Vagina (tissue), 2 donors: ENCODE measurements at regions not wholly inside any gene's neighbourhood (a gene's known extent, or its start where the extent isn't known, plus 50 kb on each side); places are given as distances from the start of the nearest gene placed in this dataset.

Experiments
- DNase-seq, 2 donors: peaks; one replicate each; pipeline ENCODE4 v3.0.0-alpha.2; 2017; ENCODE audit errors: extremely low spot score in 2 of 2
- H3K27ac ChIP-seq: fragments of 200-600 bp; sonication (generic); one replicate; pipeline ENCODE4 v1.5.1; 2019
- H3K27me3 ChIP-seq: fragments of 200-600 bp; sonication (generic); one replicate; pipeline ENCODE4 v1.5.1; 2019
- H3K36me3 ChIP-seq, 2 donors: fragments of 200-600 bp; sonication (generic); one replicate each; pipeline ENCODE4 v1.5.1; 2017 to 2019
- H3K4me1 ChIP-seq: fragments of 200-600 bp; sonication (generic); one replicate; pipeline ENCODE4 v1.5.1; 2019
- H3K4me3 ChIP-seq, 2 donors: fragments of 200-600 bp; sonication (generic); 1 replicate in 1 of 2; 2 replicates in 1 of 2; pipeline ENCODE4 v1.5.1; 2016 to 2019
- H3K9me3 ChIP-seq: fragments of 200-600 bp; sonication (generic); one replicate; pipeline ENCODE4 v1.5.1; 2019
- POLR2A ChIP-seq, 2 donors: fragments of 450-650 bp; IDR thresholded peaks; one replicate each; pipeline ENCODE4 v1.6.1; 2017; ENCODE audit warnings: antibody characterized with exemption in 2 of 2, mild to moderate bottlenecking in 2 of 2, moderate library complexity in 2 of 2
- POLR2AphosphoS5 ChIP-seq, 2 donors: sonication (generic); formaldehyde crosslinking; IDR thresholded peaks; one replicate each; pipeline ENCODE4 v1.9.0; 2017; ENCODE audit warnings: antibody characterized with exemption in 2 of 2, mild to moderate bottlenecking in 2 of 2, low read depth in 1 of 2; ENCODE audit not compliant: insufficient read depth in 1 of 2
- intact Hi-C: fragments of 100-400 bp; cut with DNase I; formaldehyde crosslinking; loops from one replicate; pipeline ENCODE4 v1.15.1; 2023
- TF ChIP-seq, protein P1 (sequence below), 3 experiments: fragments of 450-650 bp in 2 of 3; fragments of 200-600 bp in 1 of 3; sonication (generic) in 1 of 3; IDR thresholded peaks; one replicate each; pipeline ENCODE4 v1.5.1; 2017 to 2019; ENCODE audit warnings: antibody characterized with exemption in 3 of 3, mild to moderate bottlenecking in 2 of 3, moderate library complexity in 2 of 3

GRCh38 chr10:130764651-130765050, 546.9 kb downstream of the TCERG1L start:
- Histone ChIP-seq H3K4me3 (no peak overlapping the region), H3K4me1 (no peaks in the 10 kb centered on the region), H3K27ac (no peak overlapping the region), H3K36me3 (no peaks in the 10 kb centered on the region), H3K27me3 (no peaks in the 10 kb centered on the region), H3K9me3 (no peaks in the 10 kb centered on the region)
- no peak for DNase-seq
- intact Hi-C loops, result no loop called here
- TF ChIP-seq POLR2A (IDR thresholded peaks at IDR 0.05) (no peak), POLR2AphosphoS5 (IDR thresholded peaks at IDR 0.05; ENCODE audit: insufficient read depth in 1 of 2, low read depth in 1 of 2) (no peak)
- TF ChIP-seq, protein P1, sequence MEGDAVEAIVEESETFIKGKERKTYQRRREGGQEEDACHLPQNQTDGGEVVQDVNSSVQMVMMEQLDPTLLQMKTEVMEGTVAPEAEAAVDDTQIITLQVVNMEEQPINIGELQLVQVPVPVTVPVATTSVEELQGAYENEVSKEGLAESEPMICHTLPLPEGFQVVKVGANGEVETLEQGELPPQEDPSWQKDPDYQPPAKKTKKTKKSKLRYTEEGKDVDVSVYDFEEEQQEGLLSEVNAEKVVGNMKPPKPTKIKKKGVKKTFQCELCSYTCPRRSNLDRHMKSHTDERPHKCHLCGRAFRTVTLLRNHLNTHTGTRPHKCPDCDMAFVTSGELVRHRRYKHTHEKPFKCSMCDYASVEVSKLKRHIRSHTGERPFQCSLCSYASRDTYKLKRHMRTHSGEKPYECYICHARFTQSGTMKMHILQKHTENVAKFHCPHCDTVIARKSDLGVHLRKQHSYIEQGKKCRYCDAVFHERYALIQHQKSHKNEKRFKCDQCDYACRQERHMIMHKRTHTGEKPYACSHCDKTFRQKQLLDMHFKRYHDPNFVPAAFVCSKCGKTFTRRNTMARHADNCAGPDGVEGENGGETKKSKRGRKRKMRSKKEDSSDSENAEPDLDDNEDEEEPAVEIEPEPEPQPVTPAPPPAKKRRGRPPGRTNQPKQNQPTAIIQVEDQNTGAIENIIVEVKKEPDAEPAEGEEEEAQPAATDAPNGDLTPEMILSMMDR (IDR thresholded peaks at IDR 0.05), result no peak

GRCh38 chr10:130766071-130766470, 545.5 kb downstream of the TCERG1L start:
- Histone ChIP-seq H3K36me3 (no peaks in the 10 kb centered on the region), H3K27me3 (no peaks in the 10 kb centered on the region), H3K4me1 (no peaks in the 10 kb centered on the region), H3K27ac (no peak overlapping the region), H3K9me3 (no peaks in the 10 kb centered on the region), H3K4me3 (no peak overlapping the region)
- TF ChIP-seq POLR2AphosphoS5 (IDR thresholded peaks at IDR 0.05; ENCODE audit: insufficient read depth in 1 of 2, low read depth in 1 of 2), result no peak
- TF ChIP-seq, protein P1 (IDR thresholded peaks at IDR 0.05), result no peak
- no peak for TF ChIP-seq POLR2A (IDR thresholded peaks at IDR 0.05)
- no peak for DNase-seq
- intact Hi-C loops, result no loop called here

DNA sequence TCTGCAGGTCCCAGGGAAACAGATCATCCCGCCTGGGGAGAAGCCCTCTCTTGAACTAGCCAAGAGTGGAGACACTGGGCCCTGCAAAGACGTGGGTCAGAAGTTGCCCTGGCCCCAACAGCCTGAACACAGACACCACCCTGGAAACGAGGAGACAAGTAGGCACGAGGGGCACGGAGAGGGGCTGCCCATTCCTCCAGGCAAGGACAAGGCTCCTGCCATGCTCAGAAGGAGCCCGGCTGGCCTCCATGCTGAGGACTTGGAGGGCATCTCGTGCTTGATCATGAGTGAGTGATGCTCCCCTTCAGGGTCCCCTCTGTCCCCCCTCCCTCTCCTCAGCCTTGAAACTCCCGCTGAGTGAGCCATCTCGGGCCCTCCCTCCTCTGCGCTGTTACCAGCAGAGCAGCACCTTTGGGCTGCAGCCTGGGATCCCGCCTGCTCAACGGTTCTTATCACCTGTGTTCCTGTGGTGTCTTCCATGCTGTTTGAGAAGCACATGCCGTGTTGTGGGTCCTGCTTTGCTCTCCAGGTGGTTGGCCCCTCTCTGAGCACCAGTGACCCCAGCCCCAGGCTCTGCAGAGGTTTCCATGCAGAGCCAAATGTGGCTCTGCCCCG, 544.3 kb downstream of the TCERG1L start:
- H3K9me3 ChIP-seq, result no peaks in the 10 kb centered on the region
- no peak overlapping the region for H3K27ac ChIP-seq
- H3K36me3 ChIP-seq, result no peaks in the 10 kb centered on the region
- H3K4me1 ChIP-seq, result no peaks in the 10 kb centered on the region
- H3K27me3 ChIP-seq, result no peaks in the 10 kb centered on the region
- H3K4me3 ChIP-seq, result no peak overlapping the region
- TF ChIP-seq POLR2AphosphoS5 (IDR thresholded peaks at IDR 0.05; ENCODE audit: insufficient read depth in 1 of 2, low read depth in 1 of 2), result no peak
- TF ChIP-seq, protein P1 (IDR thresholded peaks at IDR 0.05), result no peak
- intact Hi-C loops, result no loop called here
- DNase-seq, result no peak

DNA sequence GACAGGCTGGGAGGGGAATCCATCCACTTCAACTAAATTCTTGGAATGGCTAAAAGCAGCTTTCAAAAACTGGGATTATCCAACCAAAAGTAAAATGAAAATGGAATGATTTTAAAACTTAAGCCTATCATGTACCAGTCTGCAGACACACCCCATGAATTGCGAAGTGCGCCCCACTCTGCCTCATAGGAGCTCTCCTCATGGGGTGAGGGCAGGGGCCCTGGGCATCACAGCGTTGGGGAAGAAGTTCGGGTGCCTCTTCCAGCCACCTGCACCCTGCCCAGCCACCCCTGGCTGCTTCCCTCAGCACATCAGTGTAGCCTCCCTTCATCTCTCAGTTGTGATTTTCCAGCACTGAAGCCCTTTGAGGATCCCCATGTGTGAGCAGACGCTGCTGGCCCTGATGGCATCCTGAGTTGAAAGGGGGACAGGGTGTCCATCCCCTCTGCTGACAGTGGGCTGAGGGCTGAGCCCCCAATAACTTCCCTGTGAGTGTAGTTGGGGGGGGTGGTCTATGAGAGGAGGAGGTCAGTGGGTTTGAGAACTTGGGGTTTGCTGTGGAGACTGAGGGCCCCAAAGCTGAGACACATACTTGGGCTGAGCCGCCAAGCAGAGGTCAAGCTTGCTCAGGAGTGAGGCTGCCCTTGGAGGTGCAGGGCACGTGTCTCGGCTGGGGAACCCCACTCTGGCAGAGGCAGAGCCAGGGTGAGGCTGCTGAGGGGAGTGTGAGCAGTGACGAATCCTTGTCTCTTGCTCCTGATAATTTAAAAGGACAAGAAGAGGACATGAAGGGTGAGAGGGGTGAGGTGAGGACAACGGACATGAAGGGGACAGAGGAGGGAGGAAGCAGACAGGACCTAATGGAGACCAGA, 542.1 kb downstream of the TCERG1L start:
- no peak for DNase-seq
- Histone ChIP-seq H3K27me3 (no peaks in the 10 kb centered on the region), H3K27ac (no peak overlapping the region), H3K9me3 (no peaks in the 10 kb centered on the region), H3K36me3 (no peaks in the 10 kb centered on the region), H3K4me3 (no peak overlapping the region), H3K4me1 (no peaks in the 10 kb centered on the region)
- intact Hi-C loops, result no loop called here
- TF ChIP-seq POLR2A (IDR thresholded peaks at IDR 0.05) (no peak), POLR2AphosphoS5 (IDR thresholded peaks at IDR 0.05; ENCODE audit: insufficient read depth in 1 of 2, low read depth in 1 of 2) (no peak)
- TF ChIP-seq, protein P1 (IDR thresholded peaks at IDR 0.05), result no peak
